A172 (cell line): ENCODE measurements at regions not wholly inside any gene's neighbourhood (a gene's known extent, or its start where the extent isn't known, plus 50 kb on each side); places are given as distances from the start of the nearest gene placed in this dataset.
"Not testable (repeated sequence)": the region's sequence is repeated elsewhere in the genome, so short reads cannot be mapped to it uniquely, and the experiment has no call there.

Source experiments
- DNase-seq: peaks from one replicate; pipeline ENCODE4 v3.0.0-alpha.2; 2015; ENCODE audit warnings: low spot score

DNA sequence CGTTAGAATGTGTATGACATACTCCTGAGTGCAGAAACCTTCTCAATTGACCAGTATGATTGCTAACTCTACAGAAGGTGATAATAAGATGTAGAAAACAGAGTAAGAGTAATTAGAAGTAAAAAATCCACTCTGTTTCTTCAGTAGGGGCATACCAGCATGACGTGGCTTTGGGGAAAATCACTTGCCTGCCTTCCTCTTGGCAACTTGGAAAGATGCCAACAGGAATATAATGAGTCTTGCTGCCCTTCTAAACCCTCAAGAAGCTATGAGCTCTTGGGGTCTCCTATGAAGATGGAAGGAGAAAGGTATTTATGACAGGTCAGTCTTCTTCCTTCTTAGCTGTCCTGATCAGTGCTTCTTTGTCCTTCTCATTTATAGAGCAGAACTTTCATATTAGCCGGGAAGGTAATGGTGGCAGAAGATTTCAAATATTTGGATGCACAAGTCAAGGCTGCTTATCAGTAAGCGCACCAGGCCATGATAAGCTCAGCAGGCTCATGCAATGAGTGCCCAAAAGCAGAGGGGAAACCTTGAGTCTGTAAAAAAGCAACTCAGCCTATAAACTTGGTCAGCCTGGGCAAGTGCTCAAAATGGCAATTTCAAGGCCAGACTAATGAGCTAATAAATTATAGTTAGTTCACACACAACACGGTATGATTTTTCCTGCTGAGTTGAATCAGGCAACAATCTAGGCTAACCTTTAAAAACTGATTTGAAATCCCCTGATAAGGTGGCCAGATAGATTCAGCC is 69.7 kb upstream of the PPARGC1A start:
- no peak for DNase-seq

DNA sequence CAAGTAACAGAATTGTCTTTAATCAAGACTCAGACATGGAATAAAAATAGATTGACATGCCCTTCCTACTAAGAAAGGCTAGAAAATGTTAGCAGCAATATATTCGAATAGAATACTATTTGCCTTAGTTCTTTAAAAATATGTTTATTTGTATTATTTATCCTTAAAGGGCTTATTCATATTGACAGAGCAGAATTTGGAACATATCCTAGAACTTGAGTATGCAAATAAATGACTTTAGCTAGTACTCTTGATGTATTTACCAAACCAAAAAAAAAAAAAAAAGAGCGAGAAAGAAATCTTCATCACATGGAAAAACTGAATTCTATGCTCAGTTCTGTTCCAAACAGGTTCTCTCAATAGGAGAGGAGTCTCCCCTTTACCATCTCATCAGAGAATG is 68.9 kb upstream of the PPARGC1A start:
- DNase-seq, result no peak

DNA sequence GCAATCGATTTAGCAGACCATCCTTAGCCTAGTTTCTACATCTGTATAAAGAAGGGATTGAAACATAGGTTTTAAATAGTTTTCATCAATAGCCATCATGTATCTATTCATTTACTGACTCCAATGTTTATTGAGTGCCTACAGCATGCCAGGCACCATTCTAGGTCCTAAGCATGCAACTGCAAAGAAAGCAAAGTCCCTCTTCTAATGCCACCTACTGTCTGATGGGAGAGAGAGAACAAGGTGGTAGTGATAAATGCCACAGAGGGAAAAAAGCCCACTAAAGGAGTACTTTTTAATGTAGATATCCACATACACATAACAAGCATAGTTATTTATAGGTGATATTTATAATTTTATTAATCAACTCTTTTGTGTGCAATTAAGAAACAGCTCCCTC is 67.6 kb upstream of the PPARGC1A start:
- no peak for DNase-seq

DNA sequence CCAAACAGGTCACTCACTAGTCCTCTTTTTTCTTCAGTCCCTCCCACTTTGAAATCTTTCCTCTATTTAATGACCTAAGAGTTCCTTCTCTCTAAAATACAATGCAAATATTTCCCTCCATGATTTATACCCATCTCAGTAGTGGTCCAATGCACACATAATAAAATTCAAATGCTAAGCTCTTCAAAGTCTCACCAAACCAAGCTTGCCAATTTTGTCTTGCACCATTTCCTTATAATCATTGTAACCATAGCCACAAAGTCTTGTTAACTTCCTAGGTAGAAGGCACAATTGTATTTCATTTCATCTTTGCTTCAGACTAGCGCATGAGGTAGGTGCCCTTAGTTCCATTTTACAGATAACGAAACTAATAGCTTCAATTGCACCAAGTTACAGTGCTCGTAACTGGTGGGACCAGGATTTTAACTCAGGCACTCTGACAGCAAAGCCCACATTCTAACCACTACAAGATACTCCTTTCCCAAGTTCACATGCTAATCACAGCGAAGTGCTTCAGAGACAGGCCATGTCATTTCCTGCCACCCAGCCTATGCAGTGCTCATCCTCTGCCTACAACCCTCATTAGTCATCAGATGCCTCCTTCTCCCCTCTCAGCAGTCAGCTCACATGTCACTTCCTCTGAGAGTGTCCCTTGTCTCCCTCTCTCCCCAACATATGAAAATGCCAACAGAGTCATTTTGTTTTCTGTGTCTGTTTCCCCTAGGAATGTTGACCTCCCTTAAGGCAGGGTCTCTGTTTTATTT is 66.9 kb upstream of the PPARGC1A start:
- peak; percentile 76 for DNase-seq

DNA sequence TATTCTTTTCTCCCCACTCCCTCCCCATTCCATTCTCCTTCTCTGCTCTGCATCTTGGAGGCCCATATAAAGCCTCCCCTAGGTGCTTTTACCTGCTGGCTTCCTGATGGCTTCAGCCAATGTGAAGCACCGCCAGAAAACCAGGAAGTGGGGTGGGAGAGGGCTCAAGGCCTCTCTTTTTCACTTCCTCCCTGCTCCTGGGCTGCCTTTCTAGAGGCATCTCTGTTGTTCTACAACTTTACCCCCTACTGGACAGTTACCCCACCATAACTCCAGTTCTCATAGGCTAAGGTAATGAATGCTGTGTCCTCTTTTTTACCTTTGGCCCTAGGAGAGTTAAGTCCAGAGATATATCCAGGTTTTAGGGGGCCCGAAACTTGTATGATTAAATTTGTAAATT is 62.4 kb upstream of the PPARGC1A start:
- no peak for DNase-seq

DNA sequence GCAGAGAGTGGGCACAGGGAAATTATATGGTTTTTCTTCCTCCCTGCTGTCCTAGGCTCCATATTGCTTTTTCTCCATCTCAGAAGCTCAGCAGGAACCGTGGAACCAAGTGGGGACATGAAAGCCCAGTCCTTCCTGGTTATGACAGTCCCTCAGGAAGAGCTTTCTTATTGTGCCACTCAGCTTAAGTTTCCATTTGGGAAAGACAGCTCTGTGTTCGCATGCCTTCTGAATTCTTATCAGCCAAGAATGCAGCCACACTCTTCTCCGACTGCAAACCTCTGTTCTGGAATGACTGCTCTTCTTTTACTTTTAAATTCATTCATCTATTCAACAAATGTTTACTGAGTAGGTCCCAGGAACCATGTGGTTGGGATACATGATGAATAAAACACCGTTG is 58.0 kb upstream of the PPARGC1A start:
- no peak for DNase-seq

DNA sequence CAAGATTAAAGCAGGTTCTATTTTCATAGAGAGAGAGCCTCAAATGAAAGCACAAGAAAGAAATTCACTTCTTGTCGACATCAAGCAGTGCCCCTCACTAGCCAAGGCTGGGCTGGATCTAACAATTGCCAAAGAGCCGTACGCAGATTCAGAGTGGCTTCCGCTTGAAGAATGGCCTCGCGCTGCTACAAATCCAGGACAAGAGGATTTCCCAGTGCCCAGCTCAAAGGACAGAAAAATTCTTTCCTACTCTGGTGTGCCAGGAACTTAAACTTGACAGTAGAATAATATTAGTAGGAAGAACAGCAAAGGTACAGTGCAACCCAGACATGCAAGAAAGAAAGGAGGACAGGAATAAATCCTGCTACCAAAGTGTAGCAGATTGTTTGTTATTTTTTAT is 56.5 kb upstream of the PPARGC1A start:
- DNase-seq, result no peak

DNA sequence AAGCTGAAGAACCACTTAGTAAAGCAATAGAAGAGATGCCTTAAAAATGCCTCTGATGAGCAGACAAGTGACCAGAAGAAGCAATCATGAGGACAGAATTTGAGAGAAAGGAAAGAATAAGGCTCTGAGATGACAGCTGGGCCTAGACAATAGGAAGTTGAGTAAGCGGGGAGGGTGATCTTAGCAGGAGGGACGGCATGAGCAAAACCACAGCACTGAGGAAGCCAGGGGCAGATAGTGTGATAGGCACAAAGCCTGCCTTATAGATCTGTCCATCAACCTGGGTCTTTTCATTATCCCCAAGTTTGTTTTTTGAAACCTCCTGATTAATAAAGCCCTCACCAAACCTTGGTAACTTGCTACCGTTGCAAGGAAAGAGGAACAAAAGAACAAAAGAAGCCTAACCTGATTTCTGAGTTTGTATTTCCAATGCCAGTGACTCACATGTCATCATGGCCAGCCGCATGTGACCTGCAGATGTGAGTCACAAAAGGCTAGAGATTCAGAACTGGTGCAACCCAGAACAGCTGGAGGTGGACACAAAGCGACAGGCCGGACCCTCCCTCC is 55.7 kb upstream of the PPARGC1A start:
- peak; percentile 78 for DNase-seq

DNA sequence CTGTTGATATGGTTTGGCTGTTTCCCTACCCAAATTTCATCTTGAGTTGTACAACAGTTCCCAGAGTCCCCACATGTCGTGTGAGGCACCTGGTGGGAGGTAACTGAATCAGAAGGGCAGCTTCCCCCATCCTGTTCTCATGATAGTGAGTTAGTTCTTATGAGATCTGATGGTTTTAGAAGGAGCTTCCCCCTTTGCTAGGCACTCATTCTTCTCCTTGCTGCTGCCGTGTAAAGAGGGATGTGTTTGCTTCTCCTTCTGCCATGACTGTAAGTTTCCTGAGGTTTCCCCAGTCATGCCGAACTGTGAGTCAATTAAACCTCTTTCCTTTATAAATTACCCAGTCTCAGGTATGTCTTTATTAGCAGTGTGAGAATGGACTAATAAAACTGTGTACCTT is 54.7 kb upstream of the PPARGC1A start:
- DNase-seq, result not testable (repeated sequence)

DNA sequence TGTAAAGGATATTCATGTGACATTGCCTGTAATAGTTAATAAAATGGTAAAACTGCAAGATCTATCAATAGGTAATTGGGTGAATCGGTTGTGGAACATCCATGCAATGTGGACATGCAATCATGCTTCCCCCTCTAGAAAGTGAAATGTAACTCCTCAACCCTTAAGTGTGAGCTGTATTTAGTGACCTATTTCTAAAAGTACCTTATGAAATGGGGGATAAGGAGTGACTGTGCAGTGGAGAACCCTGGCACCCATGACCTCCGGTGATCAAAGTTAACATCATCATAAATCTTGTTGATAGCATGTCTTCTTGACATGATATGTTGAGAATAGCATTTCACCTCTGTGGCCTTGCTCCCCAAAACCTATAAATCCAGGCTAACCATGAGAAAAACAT is 53.6 kb upstream of the PPARGC1A start:
- no peak for DNase-seq

DNA sequence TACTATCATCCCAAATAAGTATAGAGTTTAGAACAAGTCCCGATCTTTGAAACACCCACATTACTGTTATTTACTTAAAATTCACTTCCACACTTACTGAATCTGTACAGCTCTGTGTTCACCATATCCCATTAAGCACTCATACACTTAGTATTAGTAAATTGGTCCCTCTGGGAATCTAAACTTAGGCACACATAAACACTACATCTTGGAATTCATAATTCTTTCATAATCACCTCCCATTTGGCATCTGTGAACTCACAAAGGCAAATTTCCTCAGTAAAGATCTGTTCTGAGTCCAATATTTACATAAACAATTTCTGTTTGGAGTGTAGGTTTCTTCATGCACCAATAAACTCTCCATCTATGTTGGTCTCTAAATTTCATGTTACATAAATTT is 52.6 kb upstream of the PPARGC1A start:
- no peak for DNase-seq
